T follicular helper cell (primary cell): ENCODE measurements at regions not wholly inside any gene's neighbourhood (a gene's known extent, or its start where the extent isn't known, plus 50 kb on each side); places are given as distances from the start of the nearest gene placed in this dataset.

Experiments
- DNase-seq: peaks from one replicate; pipeline ENCODE4 v3.0.0-alpha.2; 2020; ENCODE audit warnings: low read depth

DNA sequence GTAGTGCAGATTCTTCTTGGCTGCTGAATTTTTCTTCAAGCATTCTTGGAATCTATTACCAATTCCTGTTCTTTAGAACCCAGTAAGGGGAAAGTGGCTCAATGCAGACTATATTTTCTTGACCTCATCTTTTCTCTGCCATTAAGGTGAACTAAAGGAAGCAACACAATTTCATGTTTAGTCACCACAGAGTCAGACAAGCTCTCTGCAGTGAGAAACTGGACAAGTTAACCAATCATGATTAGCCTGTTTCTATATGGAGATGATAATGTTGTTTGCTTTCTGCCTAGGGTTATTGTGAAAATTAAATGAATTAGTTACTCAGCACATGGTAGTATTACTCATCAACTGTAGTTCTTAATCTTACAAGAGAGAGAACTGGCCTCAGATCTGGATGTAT, 1075.1 kb downstream of the AGBL1 start:
- DNase-seq: no peak

DNA sequence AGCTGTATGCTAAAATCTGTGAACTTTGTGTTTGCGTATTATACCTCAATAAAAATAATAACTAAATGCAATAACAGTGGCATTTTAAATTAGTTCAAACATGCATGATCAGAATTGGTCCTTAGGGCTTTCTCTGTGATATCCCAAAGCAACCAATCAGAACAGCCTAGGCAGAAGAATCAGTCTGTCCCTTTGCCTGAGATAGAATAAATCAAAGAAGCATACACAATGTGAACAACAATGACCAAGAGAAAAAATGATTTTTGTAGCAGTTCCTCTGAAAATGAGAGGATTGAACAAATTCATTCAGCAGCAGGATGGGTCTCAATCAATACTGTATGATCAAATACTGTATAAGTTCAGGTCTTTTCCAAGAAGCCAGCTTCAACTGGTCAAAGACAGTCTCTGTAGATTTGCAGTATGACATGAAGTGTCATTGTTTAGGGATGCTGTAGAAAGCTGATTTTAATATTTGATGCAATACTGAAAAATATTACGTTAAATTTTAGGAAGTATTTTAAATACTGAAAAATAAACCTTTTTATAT, 1071.6 kb downstream of the AGBL1 start:
- no peak for DNase-seq

DNA sequence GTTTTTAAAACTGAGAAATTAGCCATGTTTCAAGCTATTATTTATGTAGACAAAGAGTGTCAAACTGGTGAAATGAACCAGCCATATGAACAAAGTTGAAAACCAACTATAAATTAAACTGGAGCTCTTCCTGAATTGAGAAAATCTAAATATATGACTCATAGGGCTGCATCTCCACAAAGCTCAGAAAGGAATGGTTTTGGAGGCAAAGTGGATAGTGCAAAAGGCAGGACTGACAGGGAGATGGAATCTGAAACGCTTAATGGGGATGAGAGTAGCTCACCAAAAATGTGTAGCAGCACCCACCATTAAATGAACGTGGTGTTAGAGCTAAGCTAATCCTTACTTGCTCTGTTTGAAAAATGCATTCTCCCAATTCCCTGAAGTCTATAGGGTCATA, 1066.0 kb downstream of the AGBL1 start:
- no peak for DNase-seq

DNA sequence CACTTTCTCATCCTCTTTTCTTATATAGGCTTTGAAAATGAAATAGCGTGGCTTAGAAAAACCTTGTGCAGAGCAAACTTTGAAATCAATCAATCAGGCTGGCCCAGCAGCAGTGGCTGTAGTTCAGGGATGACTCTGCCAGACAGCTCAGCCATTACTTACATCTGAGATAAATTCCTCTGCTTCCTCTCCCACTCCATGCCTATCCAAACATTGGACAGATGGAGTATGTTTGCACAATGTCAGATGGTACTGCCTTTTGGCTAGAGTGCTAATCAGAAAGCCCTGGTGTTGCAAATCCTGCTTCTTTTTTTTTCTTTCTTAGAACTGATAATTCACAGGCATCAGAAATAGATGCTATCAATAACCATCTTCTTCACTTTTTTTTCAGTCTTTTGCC, 1065.1 kb downstream of the AGBL1 start:
- no peak for DNase-seq

DNA sequence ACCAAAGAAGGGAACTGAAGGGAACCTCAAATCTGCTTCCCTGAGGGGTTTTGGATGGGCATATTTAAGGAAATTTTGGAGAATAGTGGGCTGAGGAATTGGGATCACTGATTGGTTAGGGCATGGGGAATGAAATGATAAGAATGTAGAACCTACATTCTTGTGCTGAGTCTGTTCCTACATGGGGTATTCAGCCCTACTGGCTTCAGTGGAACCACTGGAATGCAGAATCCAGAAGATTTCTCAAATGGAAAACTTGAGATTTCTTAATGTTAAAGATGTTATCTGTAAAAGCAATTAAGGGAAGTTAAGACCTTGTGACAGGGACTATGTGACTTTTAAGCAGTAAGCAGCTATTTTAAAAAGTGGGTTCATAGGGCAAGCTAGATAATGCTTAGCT, 1062.4 kb downstream of the AGBL1 start:
- DNase-seq: no peak

DNA sequence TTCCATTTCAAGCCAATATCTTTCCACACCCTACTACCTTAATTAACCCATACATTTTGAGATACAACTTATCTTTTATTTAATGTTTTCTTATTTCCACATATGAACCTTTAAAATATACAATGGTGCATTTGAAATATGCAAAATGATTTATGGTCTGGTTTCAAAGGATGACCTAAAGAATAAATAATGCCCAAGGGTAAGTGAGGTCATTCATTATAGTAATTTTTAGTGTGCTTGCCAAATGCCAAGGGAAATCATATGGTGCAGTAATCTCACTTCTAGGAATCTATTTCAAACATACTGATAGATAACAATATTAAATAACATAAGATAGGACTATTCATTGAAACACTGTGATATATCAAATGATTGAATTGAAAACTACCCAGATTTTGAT, 1055.4 kb downstream of the AGBL1 start:
- no peak for DNase-seq

DNA sequence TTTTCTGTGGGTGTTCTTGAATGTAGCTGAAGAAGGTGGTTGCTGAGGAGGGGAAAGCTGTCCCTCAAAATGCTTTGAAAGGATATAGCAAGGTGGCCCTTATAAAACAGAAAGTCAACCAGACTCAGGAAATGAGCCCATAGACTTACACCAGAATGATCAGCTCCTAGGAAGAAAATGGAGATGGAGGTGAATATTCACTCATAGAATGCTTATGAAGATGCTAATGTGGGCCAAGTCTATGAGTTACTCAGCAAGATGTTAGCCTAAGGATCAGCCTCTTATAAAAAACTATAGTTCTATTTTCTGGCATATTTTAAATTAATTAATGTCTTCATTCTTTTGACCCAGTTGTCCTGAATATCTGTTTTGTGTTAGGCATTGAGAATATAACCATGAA, 1054.0 kb downstream of the AGBL1 start:
- no peak for DNase-seq

DNA sequence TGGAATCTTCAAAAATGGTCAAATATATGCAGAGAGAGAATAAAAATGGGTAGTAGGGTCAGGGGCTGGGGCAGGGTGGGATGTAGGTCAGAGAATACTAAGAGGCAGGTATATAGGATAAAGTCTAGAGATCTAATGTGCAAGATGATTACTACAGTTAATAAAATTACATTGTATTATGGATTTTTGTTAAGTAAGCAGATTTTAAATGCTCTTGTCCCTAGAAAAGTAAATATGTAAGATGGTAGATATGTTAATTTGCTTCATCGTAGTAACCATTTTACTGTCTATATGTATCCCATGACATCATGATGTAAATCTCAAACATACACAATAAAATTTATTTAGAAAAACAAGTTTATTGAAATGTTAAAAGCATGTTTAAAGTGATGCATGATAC, 1051.4 kb downstream of the AGBL1 start:
- no peak for DNase-seq

DNA sequence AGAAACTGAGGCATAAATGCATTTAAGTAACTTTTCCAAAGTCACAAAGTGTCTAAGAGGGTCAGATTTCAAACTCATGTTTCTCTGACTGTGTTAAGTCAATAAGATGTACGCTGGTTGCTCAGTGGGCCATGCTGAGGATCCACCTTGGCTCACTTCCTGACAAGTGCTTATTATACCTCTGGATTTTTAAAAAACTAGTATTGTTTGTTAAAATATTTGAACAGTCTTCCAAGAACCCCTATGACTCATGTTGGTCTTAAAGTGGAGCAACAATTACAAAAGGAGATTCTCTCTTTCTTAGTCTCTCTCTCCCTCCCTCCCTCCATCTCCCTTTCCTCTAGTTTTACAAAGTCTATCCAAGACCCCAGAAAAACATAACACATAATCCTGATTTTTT, 1050.2 kb downstream of the AGBL1 start:
- DNase-seq: no peak

DNA sequence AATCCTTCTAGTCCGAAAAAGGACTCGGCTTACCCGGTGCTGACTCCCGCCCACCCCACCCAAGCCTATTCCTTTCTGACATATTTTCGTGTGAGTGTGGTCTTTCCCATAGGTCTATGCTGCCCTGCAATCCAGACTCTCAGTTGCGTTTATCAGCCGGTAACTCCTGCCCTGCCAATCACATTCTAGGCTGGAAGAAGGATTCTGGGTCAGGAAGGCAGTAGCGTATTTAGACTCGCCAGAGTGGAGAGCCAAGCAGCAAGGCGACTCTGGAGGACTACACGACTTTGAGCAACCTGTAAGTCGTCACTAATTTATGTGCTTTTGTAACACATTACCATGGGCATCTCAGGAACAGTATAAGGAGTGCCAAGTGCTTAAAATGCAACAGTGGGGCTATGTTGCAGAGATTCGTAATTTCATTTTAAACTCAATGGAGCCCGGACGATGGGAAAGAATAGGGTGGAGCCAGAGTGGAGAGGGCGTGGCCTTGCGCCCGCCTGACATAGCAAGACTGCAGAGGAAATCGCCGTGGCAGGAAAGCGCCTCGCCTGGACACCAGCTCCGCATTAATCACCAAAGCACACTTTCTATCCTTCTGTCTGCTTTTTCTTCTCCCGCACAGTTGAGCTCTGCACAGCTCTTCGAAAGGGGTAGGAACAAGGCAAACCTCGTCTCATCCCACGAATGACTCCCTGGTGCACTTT, 1044.2 kb downstream of the AGBL1 start:
- no peak for DNase-seq

DNA sequence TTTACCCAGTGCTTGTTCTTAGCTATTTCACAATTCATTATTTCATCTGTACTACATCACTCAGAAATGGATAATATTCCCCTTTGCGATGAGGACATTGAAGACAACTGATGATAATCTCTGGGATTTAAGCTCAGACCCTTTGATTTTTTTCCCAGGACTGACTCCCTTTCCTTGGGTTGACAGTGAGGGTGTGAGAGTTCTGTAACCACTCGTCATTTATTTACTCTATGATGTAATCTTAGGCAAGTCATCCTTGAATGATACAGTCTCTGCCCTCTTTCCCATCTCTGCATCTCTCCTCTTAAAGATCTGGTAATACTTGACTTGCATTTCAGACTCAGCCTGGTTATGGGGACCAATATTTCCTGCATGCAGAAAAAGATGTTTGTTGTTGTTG, 1041.7 kb downstream of the AGBL1 start:
- DNase-seq: no peak

DNA sequence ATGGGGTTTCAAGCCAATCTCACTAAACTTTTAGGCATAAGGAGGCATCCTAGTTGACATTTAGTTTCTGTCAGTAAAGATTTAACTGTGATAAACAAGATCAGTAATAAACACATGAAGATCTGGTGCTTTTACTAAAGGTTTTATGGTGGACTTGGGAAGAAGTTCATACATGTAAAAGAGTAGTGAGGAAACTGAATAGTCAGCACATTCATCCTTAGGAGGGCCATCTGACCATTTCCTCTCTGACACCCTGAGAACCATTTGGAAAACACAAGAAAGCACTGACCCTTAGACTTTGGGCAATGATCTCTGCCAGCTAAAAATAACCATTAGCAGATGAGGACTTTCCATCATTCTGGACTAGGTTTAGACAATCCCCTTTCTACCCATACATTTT, 1040.9 kb downstream of the AGBL1 start:
- DNase-seq: no peak

DNA sequence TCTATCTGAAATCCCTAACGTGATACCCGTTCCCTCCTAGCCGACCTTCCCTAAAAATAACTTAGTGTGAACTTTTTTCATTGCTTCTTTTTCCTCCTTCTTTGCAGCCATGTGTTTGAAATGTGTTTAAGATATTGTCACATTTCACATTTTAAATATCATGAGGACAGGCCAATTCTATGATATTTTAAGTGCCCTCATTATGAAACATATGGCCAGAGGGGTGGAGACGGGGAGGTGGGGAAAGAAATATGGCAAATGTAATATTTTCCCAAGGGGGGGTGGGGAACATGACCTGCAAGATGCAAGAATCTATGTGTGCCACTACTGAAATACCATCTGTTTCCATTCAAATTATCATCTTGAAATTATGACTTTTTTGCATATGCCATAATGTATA, 1039.2 kb downstream of the AGBL1 start:
- no peak for DNase-seq

DNA sequence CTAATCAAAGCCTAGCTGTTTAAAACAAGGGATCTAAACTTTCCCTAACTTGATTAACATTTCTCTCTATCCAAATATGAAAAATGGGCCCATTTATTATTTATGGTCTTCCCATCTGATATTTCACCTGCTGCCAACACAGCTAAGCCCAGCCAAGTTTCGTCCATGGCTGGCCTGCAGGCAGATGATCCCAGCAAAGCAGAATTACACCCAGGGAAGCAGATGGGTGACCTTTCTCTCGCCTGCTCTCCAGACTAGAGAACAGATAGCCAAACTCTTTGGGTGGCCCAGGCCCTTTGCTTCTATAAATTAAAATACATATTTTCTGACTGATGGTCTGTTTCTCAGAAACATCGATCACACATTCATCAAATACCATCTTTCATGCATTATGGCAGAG, 1038.8 kb downstream of the AGBL1 start:
- DNase-seq: no peak

DNA sequence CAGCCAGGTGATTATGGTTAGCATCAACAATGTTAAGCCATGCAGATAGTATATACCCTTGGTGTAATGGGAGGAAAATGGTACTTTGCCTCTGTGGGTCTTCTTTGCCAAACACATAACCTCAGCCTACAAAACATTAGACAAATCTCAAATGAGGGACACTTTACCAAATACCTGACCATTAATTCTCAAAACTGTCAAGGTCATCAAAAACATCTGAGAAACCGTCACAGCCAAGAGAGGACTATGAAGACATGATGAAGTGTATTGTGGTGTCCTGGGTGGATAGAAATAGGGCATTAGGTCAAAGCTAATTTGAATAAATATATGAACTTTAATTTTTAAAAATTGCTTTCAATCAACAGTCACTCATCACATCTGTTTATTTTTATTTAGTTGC, 1036.1 kb downstream of the AGBL1 start:
- no peak for DNase-seq

DNA sequence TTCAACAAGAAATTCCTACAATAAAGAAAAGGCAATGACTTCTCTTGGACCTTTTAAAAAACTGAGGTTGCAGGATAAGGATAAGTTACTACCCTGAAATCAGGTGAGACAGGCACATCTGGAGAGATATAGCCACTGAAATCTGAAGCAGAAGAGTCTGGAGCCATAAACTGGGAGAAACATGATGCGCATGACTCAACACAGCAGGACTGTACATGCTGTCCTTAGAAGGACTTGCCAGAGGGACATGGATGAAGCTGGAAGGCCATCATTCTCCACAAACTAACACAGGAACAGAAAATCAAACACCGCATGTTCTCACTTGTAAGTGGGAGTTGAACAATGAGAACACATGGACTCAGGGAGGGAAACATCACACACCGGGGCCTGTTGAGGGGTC, 1020.2 kb downstream of the AGBL1 start:
- DNase-seq: no peak

DNA sequence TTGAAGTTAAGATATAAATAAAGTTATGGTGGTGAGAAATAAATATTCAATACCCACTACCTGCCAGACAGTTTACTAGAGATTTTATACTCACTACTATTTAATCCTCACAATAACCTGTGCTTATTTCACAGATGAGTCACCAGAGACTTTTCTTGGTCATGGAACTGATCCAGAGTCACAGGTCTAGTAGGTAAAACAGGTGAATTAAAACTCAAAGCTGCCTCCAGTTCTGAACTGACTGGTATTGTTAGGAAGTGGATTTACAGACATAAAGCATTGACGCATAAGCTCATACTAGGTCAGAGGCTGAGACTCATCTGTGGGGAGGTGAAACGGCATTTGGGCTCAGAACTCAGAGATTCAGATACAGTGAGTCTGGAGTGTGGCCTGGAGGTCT, 1009.9 kb downstream of the AGBL1 start:
- no peak for DNase-seq

DNA sequence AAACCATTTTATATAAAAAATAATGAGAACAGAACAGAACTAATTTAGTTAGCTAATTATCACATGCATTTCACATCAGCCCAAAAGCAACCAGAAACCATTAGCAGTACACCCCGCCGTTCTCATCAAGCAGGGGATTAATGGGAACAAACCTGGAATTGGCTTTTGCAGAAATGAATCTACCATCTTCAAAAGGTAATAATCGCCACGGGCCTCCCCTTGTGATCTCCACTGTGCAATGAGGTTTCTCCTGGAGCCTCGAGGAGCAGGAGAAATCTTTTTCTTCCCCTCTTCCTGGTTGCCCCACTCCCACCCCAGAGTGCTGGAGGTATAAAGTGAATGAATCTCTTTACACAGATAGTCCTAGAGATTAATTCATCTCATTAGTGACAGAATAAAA, 1003.5 kb downstream of the AGBL1 start:
- DNase-seq: no peak

DNA sequence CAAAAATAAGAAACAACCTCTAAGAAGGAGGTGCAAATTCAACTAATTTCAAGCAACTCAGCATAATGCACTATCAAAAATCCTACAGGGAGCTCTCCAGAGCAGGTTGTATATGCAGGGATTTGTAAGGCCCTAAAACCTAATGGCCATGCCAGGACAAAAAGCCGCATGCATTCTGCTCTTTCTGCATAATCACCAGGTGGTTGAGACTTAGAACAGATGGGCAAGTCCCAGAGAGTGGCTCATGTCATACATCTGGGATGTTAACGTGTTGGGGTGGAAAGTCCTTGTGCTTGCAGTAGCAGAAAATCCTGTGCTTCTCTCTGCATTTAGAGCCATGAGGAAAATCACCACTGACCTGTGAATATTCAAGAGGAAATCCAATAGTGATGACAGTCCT, 1002.9 kb downstream of the AGBL1 start:
- DNase-seq: no peak

DNA sequence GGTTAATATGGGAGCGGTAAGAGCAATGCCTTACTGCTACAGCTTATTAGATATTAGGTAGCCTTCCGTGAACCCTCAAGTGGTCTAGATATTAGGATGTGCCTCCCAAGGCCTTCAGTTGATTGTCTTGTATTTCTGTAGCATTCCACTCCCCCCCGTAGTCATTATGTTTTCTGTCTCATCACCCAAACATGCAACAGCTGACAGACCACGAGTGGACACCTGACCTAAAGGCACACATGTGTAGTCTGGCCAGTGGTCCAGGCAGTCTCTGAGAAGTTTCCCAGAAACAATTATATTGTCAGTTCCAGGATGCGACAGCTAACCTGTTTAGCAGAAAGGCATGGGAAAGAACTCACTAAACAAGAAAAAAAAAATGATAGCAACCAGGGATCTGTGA, 1000.9 kb downstream of the AGBL1 start:
- no peak for DNase-seq
